ENCODE measurements at regions not wholly inside any gene's neighbourhood (a gene's known extent, or its start where the extent isn't known, plus 50 kb on each side); places are given as distances from the start of the nearest gene placed in this dataset.
A peak's percentile ranks its signal among the peaks of the same experiment; 100 is the strongest.

- Histone ChIP-seq H3K4me3 (ENCODE audit: control extremely low read depth in 1 of 5, extremely low read depth in 1 of 5, insufficient read depth in 1 of 5, low read depth in 2 of 5, low read length in 4 of 5) (no peak overlapping the region), H3K27ac (ENCODE audit: low read length in 2 of 2) (no peak overlapping the region), H3K79me2 (ENCODE audit: control insufficient read depth, insufficient read depth, low read length) (no peaks in the 10 kb centered on the region), H3K36me3 (replicated peaks in 1 of 2; ENCODE audit: control extremely low read depth in 1 of 2, control insufficient read depth in 1 of 2, extremely low read depth in 1 of 2, insufficient read depth in 2 of 2, low read length in 1 of 2) (no peaks in the 10 kb centered on the region), H3K27me3 (replicated peaks in 1 of 4; ENCODE audit: control extremely low read depth in 1 of 4, control insufficient read depth in 3 of 4, insufficient read depth in 4 of 4, low read length in 3 of 4) (no peaks in the 10 kb centered on the region), H4K20me1 (ENCODE audit: control insufficient read depth, insufficient read depth, low read length, poor library complexity, severe bottlenecking) (no peaks in the 10 kb centered on the region), H3K9ac (ENCODE audit: low read length) (no peak overlapping the region), H3K4me2 (replicated peaks; ENCODE audit: low read depth, low read length, poor library complexity, severe bottlenecking) (no peak overlapping the region), H3K4me1 (ENCODE audit: control insufficient read depth in 2 of 2, insufficient read depth in 2 of 2, low read length in 2 of 2) (peaks cover 8 to 15% of the 10 kb centered on the region in 2 donors), H2AFZ (ENCODE audit: insufficient read depth, low read depth, low read length, poor library complexity, severe bottlenecking) (peak overlapping the region; percentile 10), H3K9me3 (ENCODE audit: control extremely low read depth in 1 of 3, control insufficient read depth in 2 of 3, insufficient read depth in 1 of 3, low read length in 2 of 3) (peaks cover 0 to 11% (median 0%) of the 10 kb centered on the region in 3 donors)
- Mint-ChIP-seq H3K4me1 (peaks cover 28% of the 10 kb centered on the region), H3K9me3 (ENCODE audit: insufficient read depth) (no peaks in the 10 kb centered on the region), H3K27me3 (no peaks in the 10 kb centered on the region), H3K27ac (peak overlapping the region; percentile 27), H3K4me3 (peak overlapping the region; percentile 21)
- peak; percentile 17 for DNase-seq
- intact Hi-C loops (cut with micrococcal nuclease) = no loop called here
- WGBS (ENCODE audit: insufficient coverage) = 50% methylated on average over 2 of the region's 9 CpGs
- peak; percentile 45 for ATAC-seq (ENCODE audit: low read depth)
- ChIA-PET CTCF (interaction anchor here (1.0 kb wide), 1 partner anchor 569 kb away, joined by 3 read pairs; no protein-coding TSS in a partner anchor), POLR2A (no interaction called here)
- TF ChIP-seq EZH2 (IDR thresholded peaks at IDR 0.05; ENCODE audit: borderline replicate concordance, insufficient read depth, low read depth, low read length, poor library complexity, severe bottlenecking) (no peak), CTCF (IDR thresholded peaks at IDR 0.05) (no peak)
Measured at GRCh38 chrX:40299641-40300046, 201.9 kb upstream of the BCOR start.

- Histone ChIP-seq H3K4me2 (replicated peaks; ENCODE audit: low read depth, low read length, poor library complexity, severe bottlenecking) (no peak overlapping the region), H3K36me3 (replicated peaks in 1 of 2; ENCODE audit: control extremely low read depth in 1 of 2, control insufficient read depth in 1 of 2, extremely low read depth in 1 of 2, insufficient read depth in 2 of 2, low read length in 1 of 2) (no peaks in the 10 kb centered on the region), H3K4me3 (ENCODE audit: control extremely low read depth in 1 of 5, extremely low read depth in 1 of 5, insufficient read depth in 1 of 5, low read depth in 2 of 5, low read length in 4 of 5) (no peak overlapping the region), H3K4me1 (ENCODE audit: control insufficient read depth in 2 of 2, insufficient read depth in 2 of 2, low read length in 2 of 2) (peaks cover 8 to 14% of the 10 kb centered on the region in 2 donors), H4K20me1 (ENCODE audit: control insufficient read depth, insufficient read depth, low read length, poor library complexity, severe bottlenecking) (no peaks in the 10 kb centered on the region), H3K9ac (ENCODE audit: low read length) (no peak overlapping the region), H2AFZ (ENCODE audit: insufficient read depth, low read depth, low read length, poor library complexity, severe bottlenecking) (no peak overlapping the region), H3K79me2 (ENCODE audit: control insufficient read depth, insufficient read depth, low read length) (no peaks in the 10 kb centered on the region), H3K27me3 (replicated peaks in 1 of 4; ENCODE audit: control extremely low read depth in 1 of 4, control insufficient read depth in 3 of 4, insufficient read depth in 4 of 4, low read length in 3 of 4) (no peaks in the 10 kb centered on the region), H3K9me3 (ENCODE audit: control extremely low read depth in 1 of 3, control insufficient read depth in 2 of 3, insufficient read depth in 1 of 3, low read length in 2 of 3) (peaks cover 0 to 4% (median 0%) of the 10 kb centered on the region in 3 donors), H3K27ac (ENCODE audit: low read length in 2 of 2) (no peak overlapping the region)
- POLR2A ChIA-PET = no interaction called here
- H3K27me3 Mint-ChIP-seq = no peaks in the 10 kb centered on the region
- ATAC-seq (ENCODE audit: low read depth) = no peak
- WGBS (ENCODE audit: insufficient coverage) = 95% methylated on average over 11 of the region's 36 CpGs
- TF ChIP-seq CTCF (IDR thresholded peaks at IDR 0.05) (no peak), EZH2 (IDR thresholded peaks at IDR 0.05; ENCODE audit: borderline replicate concordance, insufficient read depth, low read depth, low read length, poor library complexity, severe bottlenecking) (no peak)
- intact Hi-C loops (cut with micrococcal nuclease) = no loop called here
- H3K27ac Mint-ChIP-seq = no peak overlapping the region
- no peaks in the 10 kb centered on the region for H3K9me3 Mint-ChIP-seq (ENCODE audit: insufficient read depth)
- DNase-seq = peak; percentile 3
- CTCF ChIA-PET = interaction anchor here (1.0 kb wide), 1 partner anchor 568 kb away, joined by 3 read pairs; no protein-coding TSS in a partner anchor
- no peak overlapping the region for H3K4me3 Mint-ChIP-seq
- H3K4me1 Mint-ChIP-seq = peaks cover 25% of the 10 kb centered on the region
Measured at GRCh38 chrX:40298572-40299479, 201.1 kb upstream of the BCOR start.
